SK-N-MC (cell line): ENCODE measurements at regions not wholly inside any gene's neighbourhood (a gene's known extent, or its start where the extent isn't known, plus 50 kb on each side); places are given as distances from the start of the nearest gene placed in this dataset.

ENCODE experiments used
- DNase-seq: peaks from one replicate; pipeline ENCODE4 v3.0.0-alpha.2; 2011; ENCODE audit warnings: low read depth, low spot score
- H3K27ac ChIP-seq: fragments of 200-600 bp; sonication (generic); 2 replicates; pipeline ENCODE4 v1.5.1; 2016; ENCODE audit warnings: mixed run types
- H3K36me3 ChIP-seq: fragments of 200-600 bp; sonication (generic); 2 replicates; pipeline ENCODE4 v1.6.1; 2017; ENCODE audit warnings: antibody characterized with exemption, low read length, mixed read lengths; ENCODE audit not compliant: insufficient read depth
- H3K4me3 ChIP-seq: fragments of 200-600 bp; sonication (generic); 2 replicates; pipeline ENCODE4 v1.5.1; 2016
- H3K9ac ChIP-seq: fragments of 200-600 bp; sonication (generic); 2 replicates; pipeline ENCODE4 v1.8.0; 2017; ENCODE audit warnings: mixed run types, mixed read lengths; ENCODE audit not compliant: insufficient read length
- H3K9me3 ChIP-seq: fragments of 200-600 bp; sonication (generic); 2 replicates; pipeline ENCODE4 v1.6.1; 2017; ENCODE audit warnings: low read depth, mild to moderate bottlenecking, antibody characterized with exemption, low read length, moderate library complexity, mixed read lengths
- EZH2 ChIP-seq: fragments of 200-600 bp; sonication (generic); IDR thresholded peaks from one replicate; pipeline ENCODE4 v1.6.1; 2017; ENCODE audit warnings: antibody characterized with exemption
- FOXP2 ChIP-seq: optimal IDR thresholded peaks from 2 replicates; pipeline ENCODE3; 2011; ENCODE audit warnings: mild to moderate bottlenecking, moderate library complexity; ENCODE audit not compliant: insufficient read depth; ENCODE audit errors: extremely low read length, control extremely low read depth
- POLR2AphosphoS5 ChIP-seq: IDR thresholded peaks from 2 replicates; pipeline ENCODE4 v1.6.1; 2012; ENCODE audit warnings: mild to moderate bottlenecking, low read depth, low read length, borderline replicate concordance

DNA sequence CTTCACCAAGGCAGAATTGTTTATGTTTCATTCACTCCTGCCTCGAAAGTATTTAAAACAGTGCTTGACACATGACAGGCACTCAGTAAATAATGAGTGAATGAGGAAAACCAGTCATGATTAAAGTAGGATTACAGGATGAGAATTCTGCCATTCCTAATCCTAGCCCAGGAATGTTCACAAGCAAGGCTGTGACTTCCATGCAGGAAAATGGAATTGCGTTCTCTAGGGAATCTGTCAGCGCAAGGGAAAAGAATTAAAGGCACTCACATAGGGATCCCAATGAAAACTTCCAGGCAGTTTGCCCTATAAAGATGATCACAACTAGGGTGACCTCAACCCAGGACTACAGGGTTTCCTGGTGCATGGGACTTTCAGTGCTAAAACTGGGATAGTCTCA is 143.4 kb downstream of the CYSLTR2 start:
- no peak for DNase-seq
- H3K9ac ChIP-seq, result no peak overlapping the region
- H3K9me3 ChIP-seq, result no peaks in the 10 kb centered on the region
- H3K36me3 ChIP-seq, result no peaks in the 10 kb centered on the region
- no peak overlapping the region for H3K27ac ChIP-seq
- no peak overlapping the region for H3K4me3 ChIP-seq
- TF ChIP-seq EZH2 (no peak), FOXP2 (no peak), POLR2AphosphoS5 (no peak)

- Histone ChIP-seq H3K9ac (no peak overlapping the region), H3K4me3 (no peak overlapping the region), H3K27ac (no peak overlapping the region), H3K36me3 (no peaks in the 10 kb centered on the region), H3K9me3 (no peaks in the 10 kb centered on the region)
- DNase-seq, result no peak
- TF ChIP-seq EZH2 (no peak), FOXP2 (no peak), POLR2AphosphoS5 (no peak)
Measured at GRCh38 chr13:48797761-48798160, 144.0 kb downstream of the CYSLTR2 start.

GRCh38 chr13:48798180-48798579 is 144.5 kb downstream of the CYSLTR2 start:
- TF ChIP-seq EZH2 (no peak), POLR2AphosphoS5 (no peak), FOXP2 (no peak)
- H3K4me3 ChIP-seq, result no peak overlapping the region
- H3K9me3 ChIP-seq, result no peaks in the 10 kb centered on the region
- no peak overlapping the region for H3K27ac ChIP-seq
- no peak overlapping the region for H3K9ac ChIP-seq
- no peaks in the 10 kb centered on the region for H3K36me3 ChIP-seq
- no peak for DNase-seq

DNA sequence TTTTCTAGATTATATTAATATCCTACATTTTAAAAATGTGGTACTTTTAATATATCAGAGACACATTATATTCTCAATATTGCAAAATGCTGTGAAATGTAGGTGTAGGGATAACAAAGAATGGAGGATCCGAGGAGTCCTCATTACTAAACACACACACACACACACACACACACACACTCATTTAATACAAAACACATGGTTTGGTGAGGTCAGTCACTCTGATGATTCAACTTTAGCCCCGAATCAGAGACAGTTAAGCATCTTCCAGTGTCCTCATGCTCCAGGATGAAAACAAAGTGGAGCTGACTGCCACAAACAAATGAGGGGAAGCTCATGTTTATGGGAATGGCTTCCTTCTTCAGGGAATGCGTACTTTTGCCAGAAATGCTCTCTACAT is 147.5 kb downstream of the CYSLTR2 start:
- H3K9me3 ChIP-seq, result no peaks in the 10 kb centered on the region
- no peak for TF ChIP-seq FOXP2
- no peak for TF ChIP-seq POLR2AphosphoS5
- no peak for TF ChIP-seq EZH2
- H3K9ac ChIP-seq, result no peak overlapping the region
- H3K4me3 ChIP-seq, result no peak overlapping the region
- H3K27ac ChIP-seq, result no peak overlapping the region
- H3K36me3 ChIP-seq, result no peaks in the 10 kb centered on the region
- no peak for DNase-seq

GRCh38 chr13:48804821-48805601 is 151.3 kb downstream of the CYSLTR2 start:
- no peaks in the 10 kb centered on the region for H3K36me3 ChIP-seq
- no peak overlapping the region for H3K9ac ChIP-seq
- TF ChIP-seq EZH2, result no peak
- no peak for TF ChIP-seq POLR2AphosphoS5
- no peak for TF ChIP-seq FOXP2
- no peak overlapping the region for H3K27ac ChIP-seq
- no peak overlapping the region for H3K4me3 ChIP-seq
- no peaks in the 10 kb centered on the region for H3K9me3 ChIP-seq
- DNase-seq, result no peak

DNA sequence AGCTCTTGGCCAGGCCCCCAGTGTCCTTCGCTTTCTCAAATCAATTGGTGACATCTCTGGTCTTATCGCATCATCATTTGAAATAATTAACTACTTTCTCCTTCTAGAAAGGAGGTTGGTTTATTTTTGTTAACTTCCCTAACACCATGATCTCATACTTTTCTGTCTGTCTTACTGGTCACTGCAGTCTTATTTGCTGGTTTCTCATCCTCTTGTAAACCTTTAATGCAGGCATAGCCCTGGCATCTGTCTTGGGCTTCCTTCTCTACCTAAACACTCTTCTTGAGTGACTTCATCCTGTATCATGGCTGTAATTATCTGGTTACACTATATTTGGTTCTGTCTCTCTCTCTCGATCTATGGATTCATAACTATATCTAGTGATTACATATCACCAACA is 152.8 kb downstream of the CYSLTR2 start:
- H3K4me3 ChIP-seq, result no peak overlapping the region
- no peak for DNase-seq
- TF ChIP-seq EZH2 (no peak), POLR2AphosphoS5 (no peak), FOXP2 (no peak)

GRCh38 chr13:48808683-48809082 is 155.0 kb downstream of the CYSLTR2 start:
- no peaks in the 10 kb centered on the region for H3K36me3 ChIP-seq
- H3K9ac ChIP-seq, result no peak overlapping the region
- H3K4me3 ChIP-seq, result no peak overlapping the region
- no peak overlapping the region for H3K27ac ChIP-seq
- H3K9me3 ChIP-seq, result no peaks in the 10 kb centered on the region
- DNase-seq, result no peak
- no peak for TF ChIP-seq FOXP2
- no peak for TF ChIP-seq POLR2AphosphoS5
- TF ChIP-seq EZH2, result no peak

More for the DNA sequence above, 152.8 kb downstream of the CYSLTR2 start:
- no peak overlapping the region for H3K27ac ChIP-seq
- H3K9ac ChIP-seq, result no peak overlapping the region
- H3K36me3 ChIP-seq, result no peaks in the 10 kb centered on the region
- no peaks in the 10 kb centered on the region for H3K9me3 ChIP-seq

GRCh38 chr13:48810013-48810412 is 156.3 kb downstream of the CYSLTR2 start:
- Histone ChIP-seq H3K36me3 (no peaks in the 10 kb centered on the region), H3K9me3 (no peaks in the 10 kb centered on the region), H3K4me3 (no peak overlapping the region), H3K9ac (no peak overlapping the region), H3K27ac (no peak overlapping the region)
- no peak for DNase-seq
- TF ChIP-seq POLR2AphosphoS5 (no peak), EZH2 (no peak), FOXP2 (no peak)

- no peak for DNase-seq
- H3K9me3 ChIP-seq, result no peaks in the 10 kb centered on the region
- no peak overlapping the region for H3K27ac ChIP-seq
- no peak for TF ChIP-seq FOXP2
- no peak for TF ChIP-seq POLR2AphosphoS5
- TF ChIP-seq EZH2, result no peak
- H3K9ac ChIP-seq, result no peak overlapping the region
- H3K36me3 ChIP-seq, result no peaks in the 10 kb centered on the region
- H3K4me3 ChIP-seq, result no peak overlapping the region
Measured at GRCh38 chr13:48813518-48813917, 159.8 kb downstream of the CYSLTR2 start.
